Lower leg skin (tissue), 4 donors: ENCODE measurements at regions not wholly inside any gene's neighbourhood (a gene's known extent, or its start where the extent isn't known, plus 50 kb on each side); places are given as distances from the start of the nearest gene placed in this dataset.

Experiments used
- DNase-seq, 2 donors: peaks; one replicate each; pipeline ENCODE4 v3.0.0-alpha.2; 2019; ENCODE audit warnings: low spot score in 2 of 2
- H3K4me3 ChIP-seq: fragments of 200-600 bp; sonication (generic); 2 replicates; pipeline ENCODE4 v1.5.1; 2017; ENCODE audit warnings: mild to moderate bottlenecking, low read depth; ENCODE audit not compliant: poor library complexity, severe bottlenecking
- CTCF ChIP-seq, 3 donors: fragments of 450-650 bp; IDR thresholded peaks; one replicate each; pipeline ENCODE4 v1.5.1; 2016; ENCODE audit warnings: antibody characterized with exemption in 3 of 3, mild to moderate bottlenecking in 3 of 3, moderate library complexity in 2 of 3
- POLR2A ChIP-seq, 2 donors: fragments of 450-650 bp; IDR thresholded peaks; one replicate each; pipeline ENCODE4 v1.6.1; 2016 to 2017; ENCODE audit warnings: antibody characterized with exemption in 2 of 2, mild to moderate bottlenecking in 1 of 2, moderate library complexity in 1 of 2
- WGBS, 2 donors: methylation state at CpG; one replicate each; pipeline ENCODE4 v1.1.5; 2018; 5-methylcytosine and 5-hydroxymethylcytosine counted together
- intact Hi-C: fragments of 100-400 bp; cut with DNase I; formaldehyde crosslinking; loops from one replicate; pipeline ENCODE4 v1.15.0; 2023; ENCODE audit warnings: low total_unique reads

- intact Hi-C loops: no loop called here
- no peak overlapping the region for H3K4me3 ChIP-seq
- WGBS, 2 donors: 47 to 62% methylated on average over 10 of the region's 10 CpGs
- DNase-seq: no peak
- TF ChIP-seq POLR2A (IDR thresholded peaks at IDR 0.05) (no peak), CTCF (IDR thresholded peaks at IDR 0.05) (no peak)
Measured at GRCh38 chr11:131311776-131312514, 58.5 kb upstream of the NTM start.
